ENCODE measurements at regions not wholly inside any gene's neighbourhood (a gene's known extent, or its start where the extent isn't known, plus 50 kb on each side); places are given as distances from the start of the nearest gene placed in this dataset.

DNA sequence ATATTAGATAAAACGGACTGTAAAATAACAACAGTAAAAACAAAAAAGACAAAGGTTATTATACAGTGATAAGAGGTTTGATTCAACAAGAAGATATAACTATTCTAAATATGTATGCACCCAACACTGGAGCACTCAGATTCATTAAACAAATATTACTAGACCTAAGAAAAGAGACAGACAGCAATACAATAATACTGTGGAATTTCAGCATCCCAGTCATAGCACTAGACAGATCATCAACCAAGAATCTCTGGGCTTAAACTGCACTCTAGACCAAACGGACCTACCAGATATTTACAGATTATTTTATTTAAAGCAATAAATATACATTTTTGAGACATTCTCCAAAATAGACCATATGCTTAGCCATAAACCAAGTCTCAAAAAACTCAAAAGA is 263.8 kb downstream of the C6orf118 start:
- intact Hi-C loops (cut with micrococcal nuclease; ENCODE audit: unreplicated experiment), result no loop called here
- Mint-ChIP-seq H3K4me1 (ENCODE audit: low read depth, unreplicated experiment) (no peaks in the 10 kb centered on the region), H3K4me3 (ENCODE audit: unreplicated experiment) (no peak overlapping the region), H3K27ac (ENCODE audit: unreplicated experiment) (no peak overlapping the region), H3K36me3 (ENCODE audit: insufficient read depth, unreplicated experiment) (no peaks in the 10 kb centered on the region), H3K27me3 (ENCODE audit: insufficient read depth, unreplicated experiment) (no peaks in the 10 kb centered on the region), H3K9me3 (ENCODE audit: unreplicated experiment) (peaks cover 28% of the 10 kb centered on the region)
- ChIA-PET CTCF (no interaction called here), POLR2A (no interaction called here)
- DNase-seq, result no peak
- Histone ChIP-seq H3K36me3 (ENCODE audit: control insufficient read depth, insufficient read depth, low read length) (no peaks in the 10 kb centered on the region), H3K27me3 (replicated peaks; ENCODE audit: control insufficient read depth, insufficient read depth, low read length) (no peaks in the 10 kb centered on the region), H3K4me3 (ENCODE audit: low read depth, low read length) (no peak overlapping the region), H3K4me1 (no peaks in the 10 kb centered on the region), H3K9me3 (no peaks in the 10 kb centered on the region)
- no TSS peak for BruUV-seq (replicated peaks)
- no peak for TF ChIP-seq CTCF (IDR thresholded peaks at IDR 0.05; ENCODE audit: insufficient read depth in 1 of 2, low read depth in 1 of 2, low read length in 1 of 2, severe bottlenecking in 1 of 2, unreplicated experiment in 1 of 2)

GRCh38 chr6:165042912-165043311 is 266.5 kb downstream of the C6orf118 start:
- BruUV-seq (replicated peaks), result no TSS peak
- Mint-ChIP-seq H3K4me3 (ENCODE audit: unreplicated experiment) (no peak overlapping the region), H3K27ac (ENCODE audit: unreplicated experiment) (no peak overlapping the region), H3K4me1 (ENCODE audit: low read depth, unreplicated experiment) (no peaks in the 10 kb centered on the region), H3K27me3 (ENCODE audit: insufficient read depth, unreplicated experiment) (no peaks in the 10 kb centered on the region), H3K9me3 (ENCODE audit: unreplicated experiment) (peaks cover 28% of the 10 kb centered on the region), H3K36me3 (ENCODE audit: insufficient read depth, unreplicated experiment) (no peaks in the 10 kb centered on the region)
- intact Hi-C loops (cut with micrococcal nuclease; ENCODE audit: unreplicated experiment), result loop anchor here (2.0 kb wide), 1 partner anchor 32 kb away; no protein-coding TSS in a partner anchor
- Histone ChIP-seq H3K27me3 (replicated peaks; ENCODE audit: control insufficient read depth, insufficient read depth, low read length) (no peaks in the 10 kb centered on the region), H3K9me3 (no peaks in the 10 kb centered on the region), H3K4me1 (no peaks in the 10 kb centered on the region), H3K4me3 (ENCODE audit: low read depth, low read length) (no peak overlapping the region), H3K36me3 (ENCODE audit: control insufficient read depth, insufficient read depth, low read length) (no peaks in the 10 kb centered on the region)
- TF ChIP-seq CTCF (IDR thresholded peaks at IDR 0.05; ENCODE audit: insufficient read depth in 1 of 2, low read depth in 1 of 2, low read length in 1 of 2, severe bottlenecking in 1 of 2, unreplicated experiment in 1 of 2), result no peak
- POLR2A ChIA-PET, result no interaction called here
- CTCF ChIA-PET, result no interaction called here
- DNase-seq, result peak; percentile 43 to 49

GRCh38 chr6:165040440-165040839 is 269.0 kb downstream of the C6orf118 start:
- H3K9me3 Mint-ChIP-seq (ENCODE audit: unreplicated experiment), result peaks cover 13% of the 10 kb centered on the region
- POLR2A ChIA-PET, result no interaction called here
- BruUV-seq (replicated peaks), result no TSS peak
- no peaks in the 10 kb centered on the region for H3K27me3 Mint-ChIP-seq (ENCODE audit: insufficient read depth, unreplicated experiment)
- Histone ChIP-seq H3K4me3 (ENCODE audit: low read depth, low read length) (no peak overlapping the region), H3K36me3 (ENCODE audit: control insufficient read depth, insufficient read depth, low read length) (no peaks in the 10 kb centered on the region), H3K4me1 (no peaks in the 10 kb centered on the region), H3K27me3 (replicated peaks; ENCODE audit: control insufficient read depth, insufficient read depth, low read length) (no peaks in the 10 kb centered on the region), H3K9me3 (no peaks in the 10 kb centered on the region)
- no peaks in the 10 kb centered on the region for H3K4me1 Mint-ChIP-seq (ENCODE audit: low read depth, unreplicated experiment)
- CTCF ChIA-PET, result no interaction called here
- DNase-seq, result no peak
- H3K36me3 Mint-ChIP-seq (ENCODE audit: insufficient read depth, unreplicated experiment), result no peaks in the 10 kb centered on the region
- intact Hi-C loops (cut with micrococcal nuclease; ENCODE audit: unreplicated experiment), result no loop called here
- TF ChIP-seq CTCF (IDR thresholded peaks at IDR 0.05; ENCODE audit: insufficient read depth in 1 of 2, low read depth in 1 of 2, low read length in 1 of 2, severe bottlenecking in 1 of 2, unreplicated experiment in 1 of 2), result no peak
- no peak overlapping the region for H3K4me3 Mint-ChIP-seq (ENCODE audit: unreplicated experiment)
- no peak overlapping the region for H3K27ac Mint-ChIP-seq (ENCODE audit: unreplicated experiment)

Data from Caco-2 (cell line).